GM12878 (cell line): ENCODE measurements at regions not wholly inside any gene's neighbourhood (a gene's known extent, or its start where the extent isn't known, plus 50 kb on each side); places are given as distances from the start of the nearest gene placed in this dataset.
"Not testable (repeated sequence)": the region's sequence is repeated elsewhere in the genome, so short reads cannot be mapped to it uniquely, and the experiment has no call there.

Experiments used
- ATAC-seq: fragments of 200-7000 bp; cut with Tn5 transposase; 3 replicates; pipeline ENCODE4 v1.9.1; 2020; ENCODE audit warnings: mild to moderate bottlenecking, moderate library complexity
- BruUV-seq: library from RNA; stranded (reverse); fragments of 400-500 nt; replicated peaks from 2 replicates; lab custom pipeline; 2021; lab: Mats Ljungman, UMichigan
- CTCF ChIA-PET: fragments of 300-600 bp; sonication (Branson Sonifier 250); formaldehyde crosslinking; extraction: SDS; loops from one replicate; lab custom pipeline; 2021; ENCODE audit warnings: inconsistent platforms; lab: Yijun Ruan, JAX
- POLR2A ChIA-PET: fragments of 350-600 bp; formaldehyde crosslinking; extraction: SDS; loops from one replicate; lab custom pipeline; 2021; ENCODE audit warnings: inconsistent platforms; lab: Charles Lee
- RAD21 ChIA-PET: fragments of 300-600 bp; sonication (Branson Sonifier 250); formaldehyde crosslinking; loops from one replicate; lab custom pipeline; 2023; ENCODE audit warnings: antibody characterized with exemption; ENCODE audit not compliant: unreplicated experiment; lab: Charles Lee
- SMC1A ChIA-PET: fragments of 300-600 bp; sonication (Branson Sonifier 250); formaldehyde crosslinking; loops from one replicate; lab custom pipeline; 2023; ENCODE audit not compliant: unreplicated experiment, uncharacterized antibody; lab: Charles Lee
- DNase-seq: peaks from one replicate; pipeline ENCODE4 v3.0.0-alpha.2; 2011; ENCODE audit warnings: low read depth, low spot score
- FAIRE-seq: peaks from 3 replicates; lab custom pipeline; 2011; peaks lifted over from hg19 to GRCh38; lab: Jason Lieb, UNC
- H2AFZ ChIP-seq: 2 replicates; pipeline ENCODE4 v1.6.0; 2011; ENCODE audit warnings: low read depth, low read length, control low read depth; ENCODE audit not compliant: control insufficient read depth
- H3K27ac ChIP-seq: 2 replicates; pipeline ENCODE4 v1.5.1; 2011; ENCODE audit warnings: control low read depth; ENCODE audit not compliant: control insufficient read depth, insufficient read depth
- H3K27me3 ChIP-seq, 2 experiments: replicated peaks in 1 of 2; 2 replicates each; pipeline versions ENCODE4 v1.6.0 to v1.6.1; 2011; ENCODE audit warnings: low read length in 1 of 2; ENCODE audit not compliant: control insufficient read depth in 2 of 2, insufficient read depth in 2 of 2
- H3K36me3 ChIP-seq, 2 experiments: 2 replicates each; pipeline ENCODE4 v1.5.1; 2011; ENCODE audit warnings: low read length in 1 of 2; ENCODE audit not compliant: control insufficient read depth in 2 of 2, insufficient read depth in 2 of 2
- H3K4me1 ChIP-seq: 2 replicates; pipeline ENCODE4 v1.6.1; 2011; ENCODE audit warnings: mild to moderate bottlenecking, low read length, moderate library complexity, mixed read lengths; ENCODE audit not compliant: control insufficient read depth, insufficient read depth
- H3K4me2 ChIP-seq: 2 replicates; pipeline ENCODE4 v1.6.0; 2011; ENCODE audit warnings: control low read depth; ENCODE audit not compliant: control insufficient read depth, insufficient read depth
- H3K4me3 ChIP-seq: fragments of 200-600 bp; sonication (generic); 2 replicates; pipeline ENCODE4 v1.5.1; 2016
- H3K79me2 ChIP-seq: 2 replicates; pipeline ENCODE4 v1.6.0; 2011; ENCODE audit warnings: low read length; ENCODE audit not compliant: control insufficient read depth, insufficient read depth
- H3K9ac ChIP-seq: 2 replicates; pipeline ENCODE4 v1.8.0; 2011; ENCODE audit warnings: low read length, control low read depth, mixed read lengths; ENCODE audit not compliant: control insufficient read depth, insufficient read depth
- H3K9me3 ChIP-seq: replicated peaks from 3 replicates; pipeline ENCODE4 v1.5.1; 2011; ENCODE audit warnings: mild to moderate bottlenecking, low read length; ENCODE audit not compliant: control insufficient read depth, insufficient read depth
- H4K20me1 ChIP-seq: 2 replicates; pipeline ENCODE4 v1.6.0; 2011; ENCODE audit not compliant: control insufficient read depth, insufficient read depth
- ASH2L ChIP-seq: fragments of 300-600, 200-600 bp; sonication (generic); IDR thresholded peaks from 2 replicates; pipeline ENCODE4 v1.6.1; 2017; ENCODE audit warnings: low read depth, mild to moderate bottlenecking, borderline replicate concordance
- NR2C2 ChIP-seq: IDR thresholded peaks from 2 replicates; pipeline ENCODE4 v1.6.1; 2011; ENCODE audit warnings: borderline replicate concordance, low read depth; ENCODE audit not compliant: control insufficient read depth, insufficient read length
- TARDBP ChIP-seq: IDR thresholded peaks from 2 replicates; pipeline ENCODE4 v1.6.1; 2016; ENCODE audit warnings: borderline replicate concordance
- ZBED1 ChIP-seq: IDR thresholded peaks from 2 replicates; pipeline ENCODE4 v1.6.1; 2016; ENCODE audit warnings: borderline replicate concordance
- ZNF622 ChIP-seq: fragments of 450-650 bp; IDR thresholded peaks from 2 replicates; pipeline ENCODE4 v1.6.1; 2017; ENCODE audit warnings: mild to moderate bottlenecking, inconsistent platforms
- WGBS: methylation state at CpG from one replicate; pipeline ENCODE4 v1.1.6; 2016; ENCODE audit warnings: low lambda C conversion rate; ENCODE audit not compliant: insufficient replicate concordance, insufficient coverage; ENCODE audit errors: missing lambda C conversion rate; 5-methylcytosine and 5-hydroxymethylcytosine counted together
- in situ Hi-C: fragments of 300-500 bp; cut with MboI; formaldehyde crosslinking; loops from 9 replicates; pipeline ENCODE4 v1.14.3; 2018; ENCODE audit warnings: mixed read lengths
- intact Hi-C: fragments of 100-400 bp; cut with micrococcal nuclease; formaldehyde crosslinking; loops from one replicate; pipeline ENCODE4 v1.14.2; 2022; ENCODE audit not compliant: unreplicated experiment

DNA sequence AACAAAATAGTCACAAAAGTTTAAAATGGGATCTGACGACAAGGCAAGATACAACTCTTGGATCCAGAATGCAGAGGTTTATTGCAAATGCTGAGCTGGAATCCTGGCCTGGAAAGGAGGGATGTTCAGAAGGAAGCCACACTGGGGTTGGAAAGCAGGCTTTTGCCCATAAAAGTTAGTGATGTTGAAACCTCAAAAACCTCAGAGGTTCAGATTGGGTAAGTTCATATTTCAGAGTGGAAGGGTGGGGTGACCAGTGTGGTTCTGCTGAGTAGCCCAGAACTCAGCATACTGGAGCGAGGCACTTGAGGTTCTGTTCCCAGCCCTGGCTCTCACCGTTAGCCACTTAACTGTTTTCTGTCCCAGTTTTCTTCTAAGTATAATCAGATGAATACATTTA lies 114.0 kb upstream of the OSTN start:
- ATAC-seq (no peak), DNase-seq (no peak)
- intact Hi-C loops, result no loop called here
- CTCF ChIA-PET, result no interaction called here
- Histone ChIP-seq H3K36me3 (no peaks in the 10 kb centered on the region), H3K4me3 (no peak overlapping the region), H3K27me3 (no peaks in the 10 kb centered on the region)
- WGBS, result 48% methylated on average over 3 of the region's 3 CpGs
- SMC1A ChIA-PET, result no interaction called here
- RAD21 ChIA-PET, result no interaction called here
- no peak for TF ChIP-seq ZNF622
- no peak for TF ChIP-seq ASH2L
- no peak for TF ChIP-seq NR2C2
- TF ChIP-seq TARDBP, result no peak
- no peak for TF ChIP-seq ZBED1
- TF ChIP-seq, all 136 proteins: peak for 0
- no peaks in the 10 kb centered on the region for H3K4me1 ChIP-seq
- BruUV-seq, result no TSS peak
- no peak for FAIRE-seq
- no peaks in the 10 kb centered on the region for H3K9me3 ChIP-seq
- no peak overlapping the region for H3K4me2 ChIP-seq
- H3K9ac ChIP-seq, result no peak overlapping the region
- no peak overlapping the region for H3K27ac ChIP-seq
- H4K20me1 ChIP-seq, result no peaks in the 10 kb centered on the region
- in situ Hi-C loops, result no loop called here
- no peak overlapping the region for H2AFZ ChIP-seq
- H3K79me2 ChIP-seq, result no peaks in the 10 kb centered on the region
- POLR2A ChIA-PET, result no interaction called here

DNA sequence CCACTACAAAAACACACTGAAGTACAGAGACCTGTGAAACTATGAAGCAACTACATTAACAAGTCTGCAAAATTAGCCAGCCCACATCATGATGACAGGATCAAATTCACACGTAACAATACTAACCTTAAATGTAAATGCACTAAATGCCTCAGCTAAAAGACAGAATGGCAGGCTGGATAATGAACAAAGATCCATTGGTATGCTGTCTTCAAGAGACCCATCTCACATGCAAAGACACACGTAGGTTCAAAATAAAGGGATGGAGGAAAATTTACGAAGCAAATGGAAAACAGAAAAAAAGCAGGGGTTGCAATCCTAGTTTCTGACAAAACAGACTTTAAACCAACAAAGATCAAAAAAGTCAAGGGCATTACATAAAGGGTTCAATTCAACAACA lies 120.1 kb upstream of the OSTN start:
- FAIRE-seq, CTCF ChIA-PET, RAD21 ChIA-PET, DNase-seq, POLR2A ChIA-PET, SMC1A ChIA-PET, H3K79me2 ChIP-seq, H3K9me3 ChIP-seq, H3K4me1 ChIP-seq, BruUV-seq, H3K27ac ChIP-seq, H3K36me3 ChIP-seq, ATAC-seq, H4K20me1 ChIP-seq, H3K4me2 ChIP-seq, H3K9ac ChIP-seq, in situ Hi-C loops, intact Hi-C loops, H3K4me3 ChIP-seq, H2AFZ ChIP-seq, H3K27me3 ChIP-seq: not testable (repeated sequence)
- 8% methylated on average over 3 of the region's 3 CpGs for WGBS
